Naive thymus-derived CD4-positive, alpha-beta T cell (primary cell): ENCODE measurements at regions not wholly inside any gene's neighbourhood (a gene's known extent, or its start where the extent isn't known, plus 50 kb on each side); places are given as distances from the start of the nearest gene placed in this dataset.

Source experiments
- ATAC-seq: fragments of 150-1000 bp; cut with Tn5 transposase; 2 replicates; pipeline ENCODE4 v1.10.0; 2021; ENCODE audit warnings: mild to moderate bottlenecking, moderate library complexity
- CTCF ChIA-PET: fragments of 350-600 bp; sonication (Branson Sonifier 250); formaldehyde crosslinking; loops from one replicate; lab custom pipeline; 2021; ENCODE audit warnings: antibody characterized with exemption; lab: Charles Lee
- POLR2A ChIA-PET: fragments of 350-600 bp; sonication (Branson Sonifier 250); formaldehyde crosslinking; loops from one replicate; lab custom pipeline; 2021; ENCODE audit warnings: antibody characterized with exemption, inconsistent platforms; lab: Charles Lee
- DNase-seq, 9 donors: peaks; one replicate each; pipeline versions ENCODE4 v3.0.0 to v3.0.0-alpha.2; 2020 to 2022; ENCODE audit warnings: mixed read lengths in 1 of 9
- H3K27ac ChIP-seq: one replicate; pipeline ENCODE4 v1.7.0; 2013; ENCODE audit warnings: mild to moderate bottlenecking, low read depth, low read length, moderate library complexity
- H3K27me3 ChIP-seq, 2 donors: one replicate each; pipeline ENCODE4 v1.7.0; 2013; ENCODE audit warnings: low read length in 2 of 2, mild to moderate bottlenecking in 2 of 2, moderate library complexity in 2 of 2; ENCODE audit not compliant: control insufficient read depth in 2 of 2, insufficient read depth in 2 of 2
- H3K36me3 ChIP-seq, 3 experiments: 1 replicate in 2 of 3; 2 replicates in 1 of 3; pipeline ENCODE4 v1.7.0; 2013; ENCODE audit warnings: low read length in 3 of 3, mild to moderate bottlenecking in 3 of 3, moderate library complexity in 1 of 3; ENCODE audit not compliant: insufficient read depth in 3 of 3, control insufficient read depth in 2 of 3
- H3K4me1 ChIP-seq, 2 donors: one replicate each; pipeline ENCODE4 v1.7.0; 2013; ENCODE audit warnings: low read length in 2 of 2, mild to moderate bottlenecking in 2 of 2, moderate library complexity in 1 of 2; ENCODE audit not compliant: control insufficient read depth in 2 of 2, insufficient read depth in 2 of 2
- H3K4me3 ChIP-seq: 2 replicates; pipeline ENCODE4 v1.7.0; 2013; ENCODE audit warnings: mild to moderate bottlenecking, low read length
- H3K9me3 ChIP-seq, 3 experiments: 1 replicate in 2 of 3; 2 replicates in 1 of 3; pipeline ENCODE4 v1.7.0; 2013; ENCODE audit warnings: low read length in 3 of 3; ENCODE audit not compliant: control insufficient read depth in 2 of 3
- H3K27ac Mint-ChIP-seq, 9 donors: one replicate each; pipeline ENCODE4 v1.8.0; 2020 to 2022; ENCODE audit warnings: mixed read lengths in 9 of 9, mild to moderate bottlenecking in 8 of 9, moderate library complexity in 5 of 9, inconsistent platforms in 2 of 9
- H3K27me3 Mint-ChIP-seq, 5 donors: one replicate each; pipeline ENCODE4 v1.8.0; 2021 to 2022; ENCODE audit warnings: mixed read lengths in 5 of 5, mild to moderate bottlenecking in 1 of 5
- H3K36me3 Mint-ChIP-seq, 5 donors: one replicate each; pipeline ENCODE4 v1.8.0; 2020 to 2022; ENCODE audit warnings: mixed read lengths in 5 of 5, mild to moderate bottlenecking in 3 of 5, inconsistent platforms in 1 of 5
- H3K4me1 Mint-ChIP-seq, 7 donors: one replicate each; pipeline ENCODE4 v1.8.0; 2020 to 2022; ENCODE audit warnings: mixed read lengths in 7 of 7, mild to moderate bottlenecking in 3 of 7, inconsistent platforms in 1 of 7
- H3K4me3 Mint-ChIP-seq, 10 donors: one replicate each; pipeline ENCODE4 v1.8.0; 2020 to 2022; ENCODE audit warnings: mild to moderate bottlenecking in 10 of 10, mixed read lengths in 10 of 10, moderate library complexity in 6 of 10, inconsistent platforms in 2 of 10
- H3K9me3 Mint-ChIP-seq, 11 donors: one replicate each; pipeline ENCODE4 v1.8.0; 2020 to 2022; ENCODE audit warnings: mixed read lengths in 11 of 11, mild to moderate bottlenecking in 4 of 11, inconsistent platforms in 1 of 11, moderate library complexity in 1 of 11
- intact Hi-C, 2 donors: fragments of 100-400 bp; cut with micrococcal nuclease; formaldehyde crosslinking; loops; one replicate each; pipeline ENCODE4 v1.15.1; 2023

DNA sequence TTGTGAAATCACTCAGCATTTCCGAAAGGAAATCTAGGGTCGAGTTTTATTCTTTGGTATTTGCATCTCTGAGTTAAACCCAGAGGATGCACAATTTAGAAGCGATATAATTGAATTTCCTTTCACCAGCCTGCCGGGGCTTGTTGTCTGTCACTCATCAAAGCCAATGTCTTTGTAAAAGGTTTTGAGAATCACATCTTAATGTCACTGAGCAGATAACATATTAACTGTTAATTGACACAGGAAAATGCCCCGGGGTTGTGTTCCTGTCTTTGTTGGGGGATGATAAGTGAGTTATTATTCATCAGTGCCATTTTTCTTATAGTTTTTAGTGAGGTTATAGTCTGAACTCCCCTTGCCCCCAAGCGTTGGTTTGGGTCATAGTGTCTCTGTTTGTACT, 73.4 kb downstream of the DUSP6 start:
- Mint-ChIP-seq H3K27me3 (no peaks in the 10 kb centered on the region), H3K4me3 (no peak overlapping the region), H3K27ac (peak overlapping the region in 5 of 9 donors; percentile 29 to 61 (median 44)), H3K36me3 (peaks cover 0 to 11% (median 0%) of the 10 kb centered on the region in 5 donors), H3K4me1 (peaks cover 15 to 49% (median 37%) of the 10 kb centered on the region in 7 donors), H3K9me3 (peaks cover 0 to 8% (median 0%) of the 10 kb centered on the region in 11 donors)
- Histone ChIP-seq H3K27ac (no peak overlapping the region), H3K9me3 (peaks cover 0 to 4% (median 0%) of the 10 kb centered on the region in 3 experiments), H3K27me3 (no peaks in the 10 kb centered on the region), H3K36me3 (no peaks in the 10 kb centered on the region), H3K4me3 (no peak overlapping the region), H3K4me1 (peaks cover 18 to 22% of the 10 kb centered on the region in 2 donors)
- ChIA-PET POLR2A (no interaction called here), CTCF (no interaction called here)
- ATAC-seq = no peak
- intact Hi-C loops = no loop called here
- DNase-seq = no peak

DNA sequence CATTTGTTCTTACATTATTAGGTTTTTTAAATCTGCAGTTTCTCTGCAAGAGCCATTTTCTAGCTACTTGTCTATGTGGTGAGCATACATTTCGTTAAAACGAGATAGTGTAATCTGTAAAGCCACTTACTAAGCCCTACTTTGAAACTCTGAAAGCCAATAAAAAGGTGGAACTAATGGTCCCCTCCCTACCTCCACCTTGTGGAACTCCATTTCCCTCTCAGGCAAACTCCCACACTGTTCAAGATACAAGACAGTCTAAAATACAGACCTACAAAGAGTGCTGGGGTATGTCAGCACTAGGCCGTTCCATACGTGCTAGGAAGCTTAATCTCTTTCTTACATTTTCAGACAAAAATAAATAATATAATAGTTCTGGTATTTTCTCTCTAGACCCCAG, 74.1 kb downstream of the DUSP6 start:
- peaks cover 21 to 54% (median 43%) of the 10 kb centered on the region in 7 donors for H3K4me1 Mint-ChIP-seq
- ChIA-PET POLR2A (no interaction called here), CTCF (interaction anchor here (2.0 kb wide), 1 partner anchor 33 kb away, joined by 4 read pairs; no protein-coding TSS in a partner anchor)
- Histone ChIP-seq H3K27ac (no peak overlapping the region), H3K9me3 (peaks cover 0 to 4% (median 0%) of the 10 kb centered on the region in 3 experiments), H3K27me3 (no peaks in the 10 kb centered on the region), H3K4me3 (no peak overlapping the region), H3K36me3 (no peaks in the 10 kb centered on the region), H3K4me1 (peaks cover 18 to 22% of the 10 kb centered on the region in 2 donors)
- intact Hi-C loops = no loop called here
- H3K36me3 Mint-ChIP-seq = peaks cover 0 to 13% (median 0%) of the 10 kb centered on the region in 5 donors
- H3K27me3 Mint-ChIP-seq = no peaks in the 10 kb centered on the region
- ATAC-seq = no peak
- peak overlapping the region in 1 of 9 donors; percentile 34 for H3K27ac Mint-ChIP-seq
- H3K4me3 Mint-ChIP-seq = no peak overlapping the region
- H3K9me3 Mint-ChIP-seq = peaks cover 0 to 11% (median 0%) of the 10 kb centered on the region in 11 donors
- DNase-seq = no peak

DNA sequence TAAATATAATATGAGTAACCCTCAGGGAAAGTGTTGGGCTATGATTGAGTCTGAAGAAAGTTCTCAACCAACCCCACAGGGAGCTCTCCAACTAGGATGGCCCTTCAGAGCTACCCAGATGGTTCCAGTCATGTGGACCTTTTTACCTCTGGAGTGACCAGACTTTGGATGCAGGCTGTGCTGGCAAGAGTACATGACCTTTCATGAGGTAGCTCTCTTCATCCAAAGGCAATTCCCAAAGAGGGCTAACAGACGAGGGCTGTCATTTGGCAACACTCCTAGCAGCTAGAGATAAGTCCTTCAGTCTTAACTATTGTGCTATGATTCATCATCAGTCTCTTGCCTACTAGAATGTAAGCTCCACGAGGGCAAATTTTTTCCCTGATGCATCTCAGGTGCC, 75.4 kb downstream of the DUSP6 start:
- Mint-ChIP-seq H3K27ac (no peak overlapping the region), H3K27me3 (no peaks in the 10 kb centered on the region), H3K9me3 (peaks cover 0 to 20% (median 0%) of the 10 kb centered on the region in 11 donors), H3K4me3 (no peak overlapping the region), H3K4me1 (peaks cover 17 to 51% (median 33%) of the 10 kb centered on the region in 7 donors), H3K36me3 (peaks cover 0 to 22% (median 0%) of the 10 kb centered on the region in 5 donors)
- DNase-seq (no peak), ATAC-seq (no peak)
- Histone ChIP-seq H3K27me3 (no peaks in the 10 kb centered on the region), H3K36me3 (no peaks in the 10 kb centered on the region), H3K4me1 (peaks cover 17 to 18% of the 10 kb centered on the region in 2 donors), H3K4me3 (no peak overlapping the region), H3K9me3 (peaks cover 0 to 4% (median 0%) of the 10 kb centered on the region in 3 experiments), H3K27ac (no peak overlapping the region)
- intact Hi-C loops = no loop called here
- CTCF ChIA-PET = interaction anchor here (2.0 kb wide), 1 partner anchor 32 kb away, joined by 4 read pairs; no protein-coding TSS in a partner anchor
- POLR2A ChIA-PET = no interaction called here

DNA sequence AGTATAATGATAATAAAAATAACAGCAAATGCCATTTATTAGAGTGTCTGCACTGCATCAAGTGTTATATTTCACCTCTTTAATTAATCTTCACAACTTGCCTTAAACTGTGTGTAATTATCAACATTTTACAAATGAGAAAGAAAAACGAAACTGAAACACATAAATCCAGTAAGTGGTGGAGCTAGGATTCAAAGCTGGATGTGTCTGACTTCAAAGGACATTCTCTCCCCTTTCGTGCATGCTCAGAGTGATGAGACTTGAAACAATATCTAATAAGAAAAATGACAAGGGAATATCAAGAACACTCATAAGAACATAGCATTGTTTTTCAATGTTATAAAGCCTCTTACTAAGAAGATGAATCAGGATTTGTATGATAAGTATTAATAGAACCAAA, 78.8 kb downstream of the DUSP6 start:
- Mint-ChIP-seq H3K36me3 (peaks cover 0 to 22% (median 0%) of the 10 kb centered on the region in 5 donors), H3K27me3 (no peaks in the 10 kb centered on the region), H3K4me1 (peaks cover under 1 to 27% (median 10%) of the 10 kb centered on the region in 7 donors), H3K27ac (peak overlapping the region in 1 of 9 donors; percentile 29), H3K4me3 (peak overlapping the region in 2 of 10 donors; percentile 0 to 24), H3K9me3 (peaks cover 0 to 23% (median 5%) of the 10 kb centered on the region in 11 donors)
- no peak for DNase-seq
- ATAC-seq = no peak
- no peaks in the 10 kb centered on the region for H3K27me3 ChIP-seq
- ChIA-PET CTCF (no interaction called here), POLR2A (no interaction called here)
- H3K4me1 ChIP-seq = no peaks in the 10 kb centered on the region
- intact Hi-C loops = no loop called here
- no peak overlapping the region for H3K27ac ChIP-seq
- H3K9me3 ChIP-seq = no peaks in the 10 kb centered on the region
- no peaks in the 10 kb centered on the region for H3K36me3 ChIP-seq
- H3K4me3 ChIP-seq = no peak overlapping the region

DNA sequence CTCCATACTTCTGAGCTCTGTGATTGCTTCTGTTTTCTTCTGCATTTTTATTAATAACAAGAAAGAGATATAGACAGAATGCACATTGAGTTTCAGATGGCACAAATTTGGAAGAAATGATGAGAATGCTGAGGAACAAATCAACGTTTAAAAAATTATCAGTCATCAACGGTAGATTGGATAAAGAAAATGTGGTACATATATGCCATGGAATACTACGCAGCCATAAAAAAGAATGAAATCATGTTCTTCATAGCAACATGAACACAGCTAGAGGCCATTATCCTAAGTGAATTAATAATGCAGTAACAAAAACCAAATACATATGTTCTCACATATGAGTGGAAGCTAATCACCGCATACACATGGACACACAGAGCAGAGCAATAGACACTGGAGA, 81.8 kb downstream of the DUSP6 start:
- Mint-ChIP-seq H3K36me3 (peaks cover 0 to 22% (median 0%) of the 10 kb centered on the region in 5 donors), H3K4me3 (no peak overlapping the region), H3K27me3 (no peaks in the 10 kb centered on the region), H3K9me3 (peaks cover 0 to 22% (median 5%) of the 10 kb centered on the region in 11 donors), H3K27ac (no peak overlapping the region), H3K4me1 (peaks cover 0 to 20% (median 10%) of the 10 kb centered on the region in 7 donors)
- intact Hi-C loops = no loop called here
- POLR2A ChIA-PET = interaction anchor here (0.7 kb wide), 1 partner anchor 13 kb away, joined by 3 read pairs; no protein-coding TSS in a partner anchor
- H3K4me1 ChIP-seq = no peaks in the 10 kb centered on the region
- H3K36me3 ChIP-seq = no peaks in the 10 kb centered on the region
- no peak for DNase-seq
- CTCF ChIA-PET = no interaction called here
- ATAC-seq = no peak
- no peak overlapping the region for H3K27ac ChIP-seq
- H3K27me3 ChIP-seq = no peaks in the 10 kb centered on the region
- no peaks in the 10 kb centered on the region for H3K9me3 ChIP-seq
- no peak overlapping the region for H3K4me3 ChIP-seq

DNA sequence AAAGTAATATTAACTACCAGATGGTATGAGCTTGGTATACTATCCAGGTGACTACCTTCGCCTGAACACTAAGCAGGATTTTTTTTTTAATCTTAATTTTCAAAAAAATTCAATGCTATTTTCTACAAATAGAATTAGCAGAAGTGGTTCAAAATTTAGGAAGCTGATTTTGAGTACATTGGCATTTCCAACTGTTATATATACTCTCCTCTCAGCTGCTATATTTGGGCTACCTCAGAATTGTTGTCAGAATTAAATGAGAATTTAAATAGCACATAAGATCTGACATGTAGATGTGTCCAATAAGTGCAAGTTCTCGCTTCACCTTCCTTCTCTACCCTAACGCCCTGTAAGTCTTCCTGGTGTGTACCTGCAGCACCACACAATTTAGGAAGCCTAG, 83.1 kb downstream of the DUSP6 start:
- ChIA-PET POLR2A (no interaction called here), CTCF (no interaction called here)
- Histone ChIP-seq H3K4me3 (no peak overlapping the region), H3K9me3 (no peaks in the 10 kb centered on the region), H3K27ac (no peak overlapping the region), H3K36me3 (no peaks in the 10 kb centered on the region), H3K27me3 (no peaks in the 10 kb centered on the region), H3K4me1 (no peaks in the 10 kb centered on the region)
- H3K27ac Mint-ChIP-seq = no peak overlapping the region
- H3K4me3 Mint-ChIP-seq = no peak overlapping the region
- peaks cover 0 to 14% (median 10%) of the 10 kb centered on the region in 7 donors for H3K4me1 Mint-ChIP-seq
- no peaks in the 10 kb centered on the region for H3K27me3 Mint-ChIP-seq
- DNase-seq (no peak), ATAC-seq (no peak)
- intact Hi-C loops = no loop called here
- peaks cover 0 to 22% (median 5%) of the 10 kb centered on the region in 11 donors for H3K9me3 Mint-ChIP-seq
- peaks cover 0 to 22% (median 0%) of the 10 kb centered on the region in 5 donors for H3K36me3 Mint-ChIP-seq

DNA sequence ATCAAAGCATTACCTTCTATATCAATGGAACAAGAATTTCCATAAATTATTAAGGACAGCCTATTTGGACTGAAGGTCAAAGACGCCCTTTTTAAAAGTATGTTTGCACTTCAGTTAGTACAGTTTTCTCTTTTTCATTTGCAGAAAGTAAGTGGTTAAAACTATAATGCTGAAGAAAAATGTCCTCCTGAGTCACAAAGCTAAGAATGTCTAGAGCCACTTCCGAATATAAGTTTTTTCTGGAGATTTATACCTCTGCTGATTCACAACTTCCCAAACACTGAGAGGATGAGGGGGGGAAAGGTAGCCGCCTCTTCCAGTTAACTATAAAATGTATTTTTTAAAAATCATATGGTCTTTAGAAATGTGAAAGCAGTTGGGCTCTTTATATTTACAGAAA, 84.9 kb downstream of the DUSP6 start:
- Histone ChIP-seq H3K4me3 (no peak overlapping the region), H3K27me3 (no peaks in the 10 kb centered on the region), H3K9me3 (no peaks in the 10 kb centered on the region), H3K4me1 (no peaks in the 10 kb centered on the region), H3K36me3 (no peaks in the 10 kb centered on the region), H3K27ac (no peak overlapping the region)
- H3K36me3 Mint-ChIP-seq = peaks cover 0 to 14% (median 0%) of the 10 kb centered on the region in 5 donors
- ATAC-seq (no peak), DNase-seq (no peak)
- CTCF ChIA-PET = no interaction called here
- H3K27me3 Mint-ChIP-seq = no peaks in the 10 kb centered on the region
- H3K27ac Mint-ChIP-seq = no peak overlapping the region
- H3K4me1 Mint-ChIP-seq = peaks cover 0 to 7% (median 0%) of the 10 kb centered on the region in 7 donors
- H3K4me3 Mint-ChIP-seq = no peak overlapping the region
- POLR2A ChIA-PET = no interaction called here
- H3K9me3 Mint-ChIP-seq = peaks cover 0 to 15% (median 4%) of the 10 kb centered on the region in 11 donors
- intact Hi-C loops = no loop called here
